H7 (cell line): ENCODE measurements at regions not wholly inside any gene's neighbourhood (a gene's known extent, or its start where the extent isn't known, plus 50 kb on each side); places are given as distances from the start of the nearest gene placed in this dataset.
A peak's percentile ranks its signal among the peaks of the same experiment; 100 is the strongest.

Experiments
- DNase-seq: peaks from one replicate; pipeline ENCODE4 v3.0.0; 2012
- H3K27me3 ChIP-seq: 2 replicates; pipeline ENCODE4 v1.6.0; 2011; ENCODE audit warnings: mild to moderate bottlenecking, low read length; ENCODE audit not compliant: control insufficient read depth, insufficient read depth
- H3K36me3 ChIP-seq: replicated peaks from 2 replicates; pipeline ENCODE4 v1.5.1; 2011; ENCODE audit warnings: low read length; ENCODE audit not compliant: control insufficient read depth, insufficient read depth
- H3K4me3 ChIP-seq: 2 replicates; pipeline ENCODE4 v1.5.1; 2011; ENCODE audit warnings: low read depth, mild to moderate bottlenecking, control low read depth, low read length, moderate library complexity; ENCODE audit not compliant: insufficient read depth

- H3K36me3 ChIP-seq: no peaks in the 10 kb centered on the region
- H3K27me3 ChIP-seq: no peaks in the 10 kb centered on the region
- no peak for DNase-seq
- H3K4me3 ChIP-seq: no peak overlapping the region
These were observed 546.7 kb downstream of the REEP3 start for GRCh38 chr10:64067859-64068258.

- H3K36me3 ChIP-seq: no peaks in the 10 kb centered on the region
- H3K4me3 ChIP-seq: no peak overlapping the region
- DNase-seq: no peak
- H3K27me3 ChIP-seq: no peaks in the 10 kb centered on the region
These were observed 549.0 kb downstream of the REEP3 start for GRCh38 chr10:64070241-64070640.

GRCh38 chr10:64071218-64071617, 550.0 kb downstream of the REEP3 start:
- Histone ChIP-seq H3K4me3 (no peak overlapping the region), H3K27me3 (no peaks in the 10 kb centered on the region)
- no peak for DNase-seq

GRCh38 chr10:64075604-64076003, 554.4 kb downstream of the REEP3 start:
- H3K36me3 ChIP-seq: no peaks in the 10 kb centered on the region

More at GRCh38 chr10:64071218-64071617, 550.0 kb downstream of the REEP3 start:
- H3K36me3 ChIP-seq: no peaks in the 10 kb centered on the region

GRCh38 chr10:64076322-64076940, 555.2 kb downstream of the REEP3 start:
- H3K27me3 ChIP-seq: no peaks in the 10 kb centered on the region
- H3K4me3 ChIP-seq: no peak overlapping the region
- H3K36me3 ChIP-seq: no peaks in the 10 kb centered on the region
- DNase-seq: peak; percentile 10

More at GRCh38 chr10:64075604-64076003, 554.4 kb downstream of the REEP3 start:
- no peak overlapping the region for H3K4me3 ChIP-seq
- DNase-seq: no peak
- H3K27me3 ChIP-seq: no peaks in the 10 kb centered on the region

- Histone ChIP-seq H3K36me3 (no peaks in the 10 kb centered on the region), H3K27me3 (no peaks in the 10 kb centered on the region), H3K4me3 (no peak overlapping the region)
- DNase-seq: no peak
These were observed 558.1 kb downstream of the REEP3 start for GRCh38 chr10:64079341-64079740.

- H3K4me3 ChIP-seq: no peak overlapping the region
- DNase-seq: no peak
- no peaks in the 10 kb centered on the region for H3K36me3 ChIP-seq
- H3K27me3 ChIP-seq: no peaks in the 10 kb centered on the region
These were observed 558.9 kb downstream of the REEP3 start for GRCh38 chr10:64080071-64080470.

GRCh38 chr10:64081947-64082482, 560.8 kb downstream of the REEP3 start:
- Histone ChIP-seq H3K27me3 (peaks cover 2% of the 10 kb centered on the region; the same call in 1 of the 2 replicates), H3K36me3 (no peaks in the 10 kb centered on the region), H3K4me3 (no peak overlapping the region)
- no peak for DNase-seq

- H3K36me3 ChIP-seq: no peaks in the 10 kb centered on the region
- DNase-seq: peak; percentile 36
- H3K4me3 ChIP-seq: no peak overlapping the region
- peaks cover 5% of the 10 kb centered on the region; the same call in 1 of the 2 replicates for H3K27me3 ChIP-seq
These were observed 565.0 kb downstream of the REEP3 start for GRCh38 chr10:64086083-64086767.

GRCh38 chr10:64089648-64090047, 568.4 kb downstream of the REEP3 start:
- H3K27me3 ChIP-seq: peaks cover 5% of the 10 kb centered on the region; the same call in 1 of the 2 replicates
- no peak overlapping the region for H3K4me3 ChIP-seq
- DNase-seq: no peak
- no peaks in the 10 kb centered on the region for H3K36me3 ChIP-seq

GRCh38 chr10:64090865-64091264, 569.7 kb downstream of the REEP3 start:
- H3K36me3 ChIP-seq: no peaks in the 10 kb centered on the region
- H3K4me3 ChIP-seq: no peak overlapping the region
- H3K27me3 ChIP-seq: peaks cover 5% of the 10 kb centered on the region; the same call in 1 of the 2 replicates
- DNase-seq: no peak

- H3K4me3 ChIP-seq: no peak overlapping the region
- peaks cover 4% of the 10 kb centered on the region; the same call in 1 of the 2 replicates for H3K27me3 ChIP-seq
- no peak for DNase-seq
- H3K36me3 ChIP-seq: no peaks in the 10 kb centered on the region
These were observed 570.7 kb downstream of the REEP3 start for GRCh38 chr10:64091897-64092296.

GRCh38 chr10:64093304-64093703, 572.1 kb downstream of the REEP3 start:
- H3K36me3 ChIP-seq: no peaks in the 10 kb centered on the region
- no peak overlapping the region for H3K4me3 ChIP-seq
- DNase-seq: no peak
- no peaks in the 10 kb centered on the region for H3K27me3 ChIP-seq

GRCh38 chr10:64093946-64094535, 572.8 kb downstream of the REEP3 start:
- no peaks in the 10 kb centered on the region for H3K36me3 ChIP-seq
- H3K27me3 ChIP-seq: no peaks in the 10 kb centered on the region
- no peak for DNase-seq

GRCh38 chr10:64096941-64097340, 575.7 kb downstream of the REEP3 start:
- DNase-seq: no peak
- Histone ChIP-seq H3K36me3 (no peaks in the 10 kb centered on the region), H3K27me3 (no peaks in the 10 kb centered on the region), H3K4me3 (no peak overlapping the region)

More at GRCh38 chr10:64093946-64094535, 572.8 kb downstream of the REEP3 start:
- H3K4me3 ChIP-seq: no peak overlapping the region
